ENCODE measurements at regions not wholly inside any gene's neighbourhood (a gene's known extent, or its start where the extent isn't known, plus 50 kb on each side); places are given as distances from the start of the nearest gene placed in this dataset.
"Not testable (repeated sequence)": the region's sequence is repeated elsewhere in the genome, so short reads cannot be mapped to it uniquely, and the experiment has no call there.

- DNase-seq: no peak
Observed at GRCh38 chr16:17567455-17567854, 96.7 kb upstream of the XYLT1 start.

- DNase-seq: no peak
Observed at GRCh38 chr16:17566656-17567450, 96.1 kb upstream of the XYLT1 start.

GRCh38 chr16:17566075-17566474 lies 95.3 kb upstream of the XYLT1 start:
- DNase-seq: no peak

- no peak for DNase-seq
Observed at GRCh38 chr16:17565605-17566004, 94.8 kb upstream of the XYLT1 start.

- DNase-seq: no peak
Observed at GRCh38 chr16:17564856-17565255, 94.1 kb upstream of the XYLT1 start.

GRCh38 chr16:17563323-17564091 lies 92.7 kb upstream of the XYLT1 start:
- DNase-seq: no peak

- peak; percentile 55 for DNase-seq
Observed at GRCh38 chr16:17561056-17561455, 90.3 kb upstream of the XYLT1 start.

GRCh38 chr16:17560548-17560947 lies 89.8 kb upstream of the XYLT1 start:
- no peak for DNase-seq

- DNase-seq: no peak
Observed at GRCh38 chr16:17559394-17559793, 88.6 kb upstream of the XYLT1 start.

GRCh38 chr16:17557949-17558348 lies 87.2 kb upstream of the XYLT1 start:
- DNase-seq: no peak

- no peak for DNase-seq
Observed at GRCh38 chr16:17557480-17557879, 86.7 kb upstream of the XYLT1 start.

GRCh38 chr16:17556276-17557052 lies 85.7 kb upstream of the XYLT1 start:
- DNase-seq: peak; percentile 10

GRCh38 chr16:17555176-17555575 lies 84.4 kb upstream of the XYLT1 start:
- DNase-seq: no peak

GRCh38 chr16:17552351-17552750 lies 81.6 kb upstream of the XYLT1 start:
- DNase-seq: no peak

GRCh38 chr16:17551682-17552081 lies 80.9 kb upstream of the XYLT1 start:
- not testable (repeated sequence) for DNase-seq

GRCh38 chr16:17548825-17549224 lies 78.1 kb upstream of the XYLT1 start:
- DNase-seq: no peak

GRCh38 chr16:17544785-17545184 lies 74.0 kb upstream of the XYLT1 start:
- no peak for DNase-seq

- DNase-seq: no peak
Observed at GRCh38 chr16:17544304-17544703, 73.5 kb upstream of the XYLT1 start.

- no peak for DNase-seq
Observed at GRCh38 chr16:17543073-17543472, 72.3 kb upstream of the XYLT1 start.

- DNase-seq: no peak
Observed at GRCh38 chr16:17541324-17541723, 70.6 kb upstream of the XYLT1 start.

- no peak for DNase-seq
Observed at GRCh38 chr16:17538927-17539326, 68.2 kb upstream of the XYLT1 start.

GRCh38 chr16:17532338-17532995 lies 61.7 kb upstream of the XYLT1 start:
- DNase-seq: no peak
